Endothelial cell of umbilical vein (primary cell): ENCODE measurements at regions not wholly inside any gene's neighbourhood (a gene's known extent, or its start where the extent isn't known, plus 50 kb on each side); places are given as distances from the start of the nearest gene placed in this dataset.

Experiments used
- BruUV-seq: library from RNA; stranded (reverse); fragments of 400-500 nt; replicated peaks from 2 replicates; lab custom pipeline; 2021; lab: Mats Ljungman, UMichigan
- CTCF ChIA-PET: fragments of 300-600, 350-600 bp; sonication (Branson Sonifier 250); formaldehyde crosslinking; loops from one replicate; lab custom pipeline; 2021; ENCODE audit warnings: antibody characterized with exemption, inconsistent platforms; lab: Charles Lee
- POLR2A ChIA-PET: fragments of 300-600, 350-600 bp; sonication (Branson Sonifier 250); formaldehyde crosslinking; loops from one replicate; lab custom pipeline; 2021; ENCODE audit warnings: antibody characterized with exemption, inconsistent platforms; lab: Charles Lee
- DNase-seq: peaks from one replicate; pipeline ENCODE4 v3.0.0-alpha.2; 2011; ENCODE audit warnings: low read depth, low spot score
- FAIRE-seq: peaks from 2 replicates; lab custom pipeline; 2011; peaks lifted over from hg19 to GRCh38; lab: Jason Lieb, UNC
- H2AFZ ChIP-seq: 2 replicates; pipeline ENCODE4 v1.6.0; 2012; ENCODE audit warnings: low read depth, low read length, control low read depth, inconsistent platforms
- H3K27ac ChIP-seq: 2 replicates; pipeline ENCODE4 v1.5.1; 2011; ENCODE audit warnings: low read depth, mild to moderate bottlenecking, control low read depth, low read length, moderate library complexity; ENCODE audit not compliant: insufficient read depth
- H3K27me3 ChIP-seq, 2 experiments: 2 replicates each; pipeline versions ENCODE4 v1.6.0 to v1.6.1; 2011; ENCODE audit warnings: low read length in 2 of 2, mixed read lengths in 1 of 2; ENCODE audit not compliant: control insufficient read depth in 2 of 2, insufficient read depth in 2 of 2
- H3K36me3 ChIP-seq, 2 experiments: 2 replicates in 1 of 2; 3 replicates in 1 of 2; pipeline ENCODE4 v1.5.1; 2011; ENCODE audit warnings: low read length in 2 of 2, mild to moderate bottlenecking in 1 of 2, moderate library complexity in 1 of 2; ENCODE audit not compliant: control insufficient read depth in 2 of 2, insufficient read depth in 2 of 2; ENCODE audit errors: extremely low read depth in 1 of 2
- H3K4me1 ChIP-seq: 3 replicates; pipeline ENCODE4 v1.5.1; 2011; ENCODE audit warnings: mild to moderate bottlenecking, low read length; ENCODE audit not compliant: control insufficient read depth, insufficient read depth; ENCODE audit errors: extremely low read depth
- H3K4me2 ChIP-seq: 2 replicates; pipeline ENCODE4 v1.6.1; 2011; ENCODE audit warnings: low read length, control low read depth, mixed read lengths; ENCODE audit not compliant: insufficient read depth
- H3K4me3 ChIP-seq, 3 experiments: fragments of 200-600 bp in 1 of 3; sonication (generic), shearing (Covaris generic) in 1 of 3; replicated peaks in 1 of 3; 2 replicates each; pipeline ENCODE4 v1.5.1; 2011 to 2016; ENCODE audit warnings: control low read depth in 3 of 3, low read length in 3 of 3, mild to moderate bottlenecking in 2 of 3, inconsistent platforms in 1 of 3, low read depth in 1 of 3, moderate library complexity in 1 of 3; ENCODE audit not compliant: insufficient read depth in 1 of 3
- H3K79me2 ChIP-seq: 2 replicates; pipeline ENCODE4 v1.6.0; 2012; ENCODE audit warnings: low read length, inconsistent platforms; ENCODE audit not compliant: control insufficient read depth, insufficient read depth
- H3K9ac ChIP-seq: replicated peaks from 2 replicates; pipeline ENCODE3; 2011; ENCODE audit warnings: low read length, control low read depth; ENCODE audit not compliant: insufficient read depth; ENCODE audit errors: extremely low read depth
- H3K9me1 ChIP-seq: replicated peaks from 3 replicates; pipeline ENCODE4 v1.6.0; 2011; ENCODE audit warnings: mild to moderate bottlenecking, low read length; ENCODE audit not compliant: control insufficient read depth, insufficient read depth; ENCODE audit errors: extremely low read depth
- H3K9me3 ChIP-seq: replicated peaks from 2 replicates; pipeline ENCODE4 v1.5.1; 2012; ENCODE audit warnings: low read length, inconsistent platforms; ENCODE audit not compliant: control insufficient read depth, insufficient read depth
- H4K20me1 ChIP-seq: replicated peaks from 2 replicates; pipeline ENCODE3; 2011; ENCODE audit warnings: mild to moderate bottlenecking, low read length; ENCODE audit not compliant: control insufficient read depth, insufficient read depth; ENCODE audit errors: extremely low read depth
- CTCF ChIP-seq, 2 donors: IDR thresholded peaks; 1 replicate in 1 of 2; 2 replicates in 1 of 2; pipeline ENCODE4 v1.5.1; 2011; ENCODE audit warnings: low read length in 2 of 2, mild to moderate bottlenecking in 2 of 2, moderate library complexity in 2 of 2, control low read depth in 1 of 2, inconsistent platforms in 1 of 2, low read depth in 1 of 2; ENCODE audit not compliant: insufficient read depth in 1 of 2; ENCODE audit errors: extremely low read depth in 1 of 2
- EZH2 ChIP-seq: IDR thresholded peaks from 2 replicates; pipeline ENCODE4 v1.6.1; 2012; ENCODE audit warnings: borderline replicate concordance, low read depth, mild to moderate bottlenecking, moderate library complexity, low read length, inconsistent platforms; ENCODE audit not compliant: severe bottlenecking
- GATA2 ChIP-seq: IDR thresholded peaks from 2 replicates; pipeline ENCODE4 v1.7.0; 2011; ENCODE audit warnings: low read depth, mild to moderate bottlenecking, moderate library complexity, mixed read lengths, low read length; ENCODE audit not compliant: insufficient read length, insufficient read depth
- POLR2AphosphoS5 ChIP-seq: IDR thresholded peaks from 2 replicates; pipeline ENCODE4 v1.6.1; 2012; ENCODE audit warnings: low read depth, mild to moderate bottlenecking, control low read depth, low read length, moderate library complexity; ENCODE audit not compliant: insufficient read depth
- dilution Hi-C: fragments of 300-500 bp; cut with MboI; formaldehyde crosslinking; loops from one replicate; pipeline ENCODE4 v1.15.0; 2019; ENCODE audit warnings: low sequenced_read_pairs; ENCODE audit not compliant: extremely low pct_ligation_motif_present
- intact Hi-C: fragments of 100-400 bp; cut with micrococcal nuclease; formaldehyde crosslinking; loops from one replicate; pipeline ENCODE4 v1.10.0; 2022

GRCh38 chr20:20781029-20781428, 68.6 kb upstream of the RALGAPA2 start:
- no peaks in the 10 kb centered on the region for H3K9me3 ChIP-seq
- H4K20me1 ChIP-seq: no peaks in the 10 kb centered on the region
- no peaks in the 10 kb centered on the region for H3K36me3 ChIP-seq
- no peaks in the 10 kb centered on the region for H3K79me2 ChIP-seq
- H3K9ac ChIP-seq: no peak overlapping the region
- ChIA-PET CTCF (interaction anchor here (1.5 kb wide), 1 partner anchor 44 kb away, joined by 5 read pairs; no protein-coding TSS in a partner anchor), POLR2A (no interaction called here)
- no peak overlapping the region for H3K4me3 ChIP-seq
- H3K27ac ChIP-seq: no peak overlapping the region
- no peaks in the 10 kb centered on the region for H3K9me1 ChIP-seq
- TF ChIP-seq GATA2 (no peak), EZH2 (no peak), CTCF (IDR thresholded peaks at IDR 0.05; ENCODE audit: extremely low read depth in 1 of 2, insufficient read depth in 1 of 2, low read depth in 1 of 2, low read length in 2 of 2) (no peak), POLR2AphosphoS5 (no peak)
- DNase-seq: no peak
- FAIRE-seq: no peak
- intact Hi-C loops (no loop called here), dilution Hi-C loops (no loop called here)
- H3K4me1 ChIP-seq: no peaks in the 10 kb centered on the region
- peaks cover 0 to 3% of the 10 kb centered on the region in 2 experiments for H3K27me3 ChIP-seq
- H3K4me2 ChIP-seq: no peak overlapping the region
- no TSS peak for BruUV-seq
- no peak overlapping the region for H2AFZ ChIP-seq
